SU-DHL-6 (cell line): ENCODE measurements at regions not wholly inside any gene's neighbourhood (a gene's known extent, or its start where the extent isn't known, plus 50 kb on each side); places are given as distances from the start of the nearest gene placed in this dataset.

ENCODE experiments used
- H2AFZ ChIP-seq: fragments of 200-600 bp; sonication (generic); 2 replicates; pipeline ENCODE4 v1.6.1; 2014; ENCODE audit warnings: low read depth, mild to moderate bottlenecking, moderate library complexity, mixed read lengths, antibody characterized with exemption, low read length; ENCODE audit not compliant: severe bottlenecking
- H3F3A ChIP-seq: fragments of 200-600 bp; shearing (Covaris generic); 2 replicates; pipeline ENCODE4 v1.6.0; 2016; ENCODE audit warnings: antibody characterized with exemption, mild to moderate bottlenecking; ENCODE audit not compliant: insufficient read depth
- H3K27ac ChIP-seq: fragments of 200-600 bp; sonication (generic); 2 replicates; pipeline ENCODE4 v1.5.1; 2016; ENCODE audit warnings: low read depth, mild to moderate bottlenecking, low read length, moderate library complexity, mixed read lengths
- H3K27me3 ChIP-seq: fragments of 200-600 bp; sonication (generic), shearing (Covaris generic); 2 replicates; pipeline ENCODE4 v1.6.0; 2014; ENCODE audit warnings: mild to moderate bottlenecking, low read length
- H3K36me3 ChIP-seq: fragments of 200-600 bp; sonication (generic); 2 replicates; pipeline ENCODE4 v1.6.1; 2014; ENCODE audit warnings: mild to moderate bottlenecking, low read length, mixed read lengths
- H3K4me2 ChIP-seq: fragments of 300-600, 200-600 bp; shearing (Covaris generic), sonication (generic); 2 replicates; pipeline ENCODE4 v1.6.0; 2014; ENCODE audit warnings: low read length, low read depth, mild to moderate bottlenecking; ENCODE audit not compliant: poor library complexity, severe bottlenecking
- H3K4me3 ChIP-seq: fragments of 200-600 bp; sonication (generic); 2 replicates; pipeline ENCODE4 v1.5.1; 2014; ENCODE audit warnings: antibody characterized with exemption, low read length, mild to moderate bottlenecking, mixed read lengths; ENCODE audit not compliant: insufficient read depth, poor library complexity, severe bottlenecking
- H3K79me2 ChIP-seq: fragments of 200-600 bp; sonication (generic); 2 replicates; pipeline ENCODE4 v1.6.1; 2014; ENCODE audit warnings: mild to moderate bottlenecking, low read length, moderate library complexity; ENCODE audit not compliant: insufficient read depth
- H3K9ac ChIP-seq: fragments of 200-600 bp; sonication (generic); 2 replicates; pipeline ENCODE4 v1.7.0; 2014; ENCODE audit warnings: mild to moderate bottlenecking, low read length
- H3K9me2 ChIP-seq: fragments of 200-600 bp; sonication (generic); replicated peaks from 2 replicates; pipeline ENCODE4 v1.6.1; 2014; ENCODE audit warnings: low read length; ENCODE audit not compliant: insufficient read depth
- H3K9me3 ChIP-seq: fragments of 200-600 bp; sonication (generic); 2 replicates; pipeline ENCODE4 v1.6.1; 2014; ENCODE audit warnings: low read length, mixed read lengths; ENCODE audit not compliant: insufficient read depth
- H4K20me1 ChIP-seq: fragments of 200-600 bp; sonication (generic); 2 replicates; pipeline ENCODE4 v1.6.1; 2014; ENCODE audit warnings: low read depth, mild to moderate bottlenecking, antibody characterized with exemption, low read length, moderate library complexity, mixed read lengths
- CTCF ChIP-seq: fragments of 200-600 bp; sonication (generic); IDR thresholded peaks from one replicate; pipeline ENCODE4 v1.5.1; 2017; ENCODE audit warnings: antibody characterized with exemption, mild to moderate bottlenecking, low read length, moderate library complexity; ENCODE audit not compliant: insufficient read depth, poor library complexity, severe bottlenecking
- EZH2phosphoT487 ChIP-seq: fragments of 200-600 bp; sonication (generic), shearing (Covaris generic); conservative IDR thresholded peaks from 2 replicates; pipeline ENCODE4 v1.6.1; 2018; ENCODE audit warnings: mild to moderate bottlenecking, antibody characterized with exemption, low read length, moderate library complexity, mixed read lengths

GRCh38 chr1:70656361-70656760 lies 245.3 kb downstream of the CTH start:
- H3K4me3 ChIP-seq: no peak overlapping the region
- no peak overlapping the region for H2AFZ ChIP-seq
- no peak overlapping the region for H3K27ac ChIP-seq
- H3K9me2 ChIP-seq: no peaks in the 10 kb centered on the region
- H3K4me2 ChIP-seq: no peak overlapping the region
- H3K36me3 ChIP-seq: no peaks in the 10 kb centered on the region
- H3K27me3 ChIP-seq: no peaks in the 10 kb centered on the region
- no peaks in the 10 kb centered on the region; the same call in 1 of the 2 replicates for H3F3A ChIP-seq
- no peak overlapping the region for H3K9ac ChIP-seq
- TF ChIP-seq CTCF: no peak
- no peak for TF ChIP-seq EZH2phosphoT487
- H3K79me2 ChIP-seq: no peaks in the 10 kb centered on the region
- no peaks in the 10 kb centered on the region for H3K9me3 ChIP-seq
- no peaks in the 10 kb centered on the region for H4K20me1 ChIP-seq

- no peak overlapping the region for H3K27ac ChIP-seq
- TF ChIP-seq CTCF (no peak), EZH2phosphoT487 (no peak)
- H4K20me1 ChIP-seq: no peaks in the 10 kb centered on the region
- H3K4me2 ChIP-seq: no peak overlapping the region
- no peaks in the 10 kb centered on the region for H3K36me3 ChIP-seq
- H3K9me3 ChIP-seq: no peaks in the 10 kb centered on the region
- H3K9me2 ChIP-seq: no peaks in the 10 kb centered on the region
- H3K4me3 ChIP-seq: no peak overlapping the region
- H3F3A ChIP-seq: no peaks in the 10 kb centered on the region; the same call in 1 of the 2 replicates
- H3K27me3 ChIP-seq: no peaks in the 10 kb centered on the region
- H2AFZ ChIP-seq: no peak overlapping the region
- H3K79me2 ChIP-seq: no peaks in the 10 kb centered on the region
- no peak overlapping the region for H3K9ac ChIP-seq
Measured at GRCh38 chr1:70659891-70660290, 248.8 kb downstream of the CTH start.

GRCh38 chr1:70666381-70667140 lies 255.5 kb downstream of the CTH start:
- no peaks in the 10 kb centered on the region for H3K79me2 ChIP-seq
- no peaks in the 10 kb centered on the region for H3K9me3 ChIP-seq
- H2AFZ ChIP-seq: no peak overlapping the region
- H3F3A ChIP-seq: no peaks in the 10 kb centered on the region
- H3K27ac ChIP-seq: no peak overlapping the region
- TF ChIP-seq EZH2phosphoT487 (no peak), CTCF (no peak)
- no peaks in the 10 kb centered on the region for H3K9me2 ChIP-seq
- no peaks in the 10 kb centered on the region for H3K27me3 ChIP-seq
- no peak overlapping the region for H3K9ac ChIP-seq
- no peaks in the 10 kb centered on the region for H3K36me3 ChIP-seq
- H3K4me3 ChIP-seq: no peak overlapping the region
- no peaks in the 10 kb centered on the region for H4K20me1 ChIP-seq
- no peak overlapping the region for H3K4me2 ChIP-seq
